ENCODE measurements at regions not wholly inside any gene's neighbourhood (a gene's known extent, or its start where the extent isn't known, plus 50 kb on each side); places are given as distances from the start of the nearest gene placed in this dataset.

DNA sequence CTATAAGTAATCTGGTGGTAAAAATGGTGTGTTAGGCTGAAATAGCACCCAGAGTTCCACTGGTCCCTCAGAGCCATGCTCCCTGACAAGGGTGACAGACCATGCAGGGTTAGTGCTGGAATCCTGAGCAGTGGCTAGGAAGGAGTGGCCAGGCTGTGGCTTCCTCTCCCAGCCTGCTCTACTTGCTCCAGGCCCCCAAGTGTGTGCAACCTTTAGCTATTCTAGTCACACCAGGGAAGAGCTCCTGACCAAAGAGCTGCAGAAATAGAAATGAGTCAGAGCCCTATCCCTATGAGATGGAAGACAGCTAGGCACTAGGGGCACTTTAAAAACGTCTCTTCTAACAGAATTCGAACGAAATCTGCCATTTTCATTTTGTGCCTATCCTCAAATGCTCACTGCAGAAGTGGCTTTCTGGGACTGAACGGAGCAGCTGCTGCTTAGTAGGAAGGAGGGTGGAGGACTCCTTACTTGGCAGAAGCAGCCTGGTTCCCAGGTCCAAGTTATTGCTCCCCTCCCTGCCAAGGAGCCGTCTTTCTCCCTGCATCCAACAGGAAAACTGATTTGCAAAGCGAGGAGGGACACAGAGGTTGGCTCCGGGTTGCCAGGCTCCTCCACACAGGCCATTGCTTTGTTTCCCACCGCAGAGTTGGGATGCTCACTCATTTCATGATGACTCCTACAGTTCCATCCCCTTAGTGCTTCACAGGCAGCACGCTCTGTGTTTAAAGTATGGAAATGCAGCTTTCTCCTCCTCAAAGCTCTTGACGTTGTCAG is 754.5 kb downstream of the C6orf118 start:
- Mint-ChIP-seq H3K4me3 (no peak overlapping the region), H3K4me1 (no peaks in the 10 kb centered on the region), H3K9me3 (peaks cover 5 to 21% of the 10 kb centered on the region in 2 donors), H3K27me3 (no peaks in the 10 kb centered on the region), H3K27ac (no peak overlapping the region)
- ATAC-seq: no peak
- DNase-seq: no peak

DNA sequence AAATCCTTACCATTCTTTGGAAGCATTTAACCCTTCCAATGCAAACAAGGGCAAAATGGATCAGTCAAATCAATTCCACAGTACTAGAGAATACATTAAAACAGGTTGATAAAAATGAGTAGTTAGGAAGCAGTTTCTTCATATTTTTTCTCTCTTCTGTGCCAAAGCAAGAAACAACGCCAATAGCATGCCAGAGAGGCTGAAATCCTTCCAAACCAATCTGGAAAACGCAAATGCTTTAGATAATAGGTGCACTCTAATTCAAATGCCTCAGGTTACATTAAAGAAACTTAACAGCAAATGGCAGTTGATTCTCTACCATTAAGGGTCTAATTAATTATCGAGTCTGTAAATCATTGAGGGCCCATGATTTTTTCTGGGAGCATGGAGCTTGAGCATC is 755.2 kb downstream of the C6orf118 start:
- Mint-ChIP-seq H3K4me1 (no peaks in the 10 kb centered on the region), H3K27me3 (no peaks in the 10 kb centered on the region), H3K27ac (no peak overlapping the region), H3K9me3 (peaks cover 5 to 25% of the 10 kb centered on the region in 2 donors), H3K4me3 (no peak overlapping the region)
- ATAC-seq (no peak), DNase-seq (no peak)

DNA sequence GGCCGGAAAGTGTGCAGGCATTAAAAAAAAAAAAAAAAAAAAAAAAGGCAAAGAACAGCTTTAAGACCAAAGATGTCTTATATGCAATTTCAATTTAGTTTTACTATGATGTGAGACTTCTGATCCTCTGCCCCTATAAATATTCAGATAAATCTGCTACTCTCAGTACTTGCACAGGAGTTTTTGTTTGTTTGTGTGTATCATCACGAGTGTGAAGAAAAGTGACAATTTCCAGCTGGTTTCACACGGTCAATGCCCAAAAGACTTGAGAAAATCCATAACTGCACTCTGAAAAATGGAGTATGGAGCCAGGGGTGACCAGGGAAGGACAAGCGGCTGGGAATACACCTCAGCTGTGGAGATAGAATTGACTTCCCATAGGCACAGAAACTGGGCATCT is 757.7 kb downstream of the C6orf118 start:
- no peak overlapping the region for H3K27ac Mint-ChIP-seq
- no peak for DNase-seq
- no peak for ATAC-seq
- peaks cover 5 to 25% of the 10 kb centered on the region in 2 donors for H3K9me3 Mint-ChIP-seq
- H3K4me1 Mint-ChIP-seq: no peaks in the 10 kb centered on the region
- H3K27me3 Mint-ChIP-seq: no peaks in the 10 kb centered on the region
- H3K4me3 Mint-ChIP-seq: no peak overlapping the region

DNA sequence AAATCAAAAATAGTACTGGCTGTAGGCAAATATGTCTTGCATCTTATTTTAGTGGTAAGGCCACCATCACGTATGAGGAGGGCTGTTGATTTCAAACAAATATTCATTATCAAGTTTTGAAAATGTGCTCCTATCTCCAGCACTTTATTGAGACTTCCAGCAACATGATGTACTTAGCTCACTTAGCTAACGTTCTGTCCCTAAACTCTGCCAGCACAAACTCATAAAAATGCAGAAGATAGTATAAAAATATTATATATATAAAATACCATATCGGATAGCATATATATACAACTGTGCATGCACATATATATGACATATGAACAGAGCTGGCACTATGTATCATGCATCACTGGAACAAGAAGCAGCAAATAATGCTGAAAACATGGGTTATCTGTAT is 762.3 kb downstream of the C6orf118 start:
- H3K4me3 Mint-ChIP-seq: no peak overlapping the region
- no peak overlapping the region for H3K27ac Mint-ChIP-seq
- no peaks in the 10 kb centered on the region for H3K27me3 Mint-ChIP-seq
- no peaks in the 10 kb centered on the region for H3K4me1 Mint-ChIP-seq
- no peak for ATAC-seq
- no peak for DNase-seq
- peaks cover 5 to 16% of the 10 kb centered on the region in 2 donors for H3K9me3 Mint-ChIP-seq

DNA sequence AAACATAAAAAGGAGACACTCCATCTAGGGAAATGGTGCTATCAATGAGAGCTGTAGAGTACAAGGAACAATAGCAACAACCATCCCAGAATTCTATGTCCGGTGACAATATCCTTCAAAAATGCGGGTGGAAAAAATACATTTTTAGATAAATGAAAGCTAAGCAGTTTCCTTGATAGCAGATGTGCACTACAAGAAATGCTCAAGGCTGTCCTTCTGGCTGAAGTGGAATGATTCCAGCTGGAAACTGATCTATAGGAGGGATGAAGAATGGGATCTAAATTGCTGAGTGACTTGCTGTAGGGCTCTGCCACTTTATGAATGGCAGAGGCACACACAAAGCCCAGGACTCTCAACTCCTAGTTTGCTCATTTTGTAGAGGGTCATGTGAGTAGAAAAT is 763.1 kb downstream of the C6orf118 start:
- no peaks in the 10 kb centered on the region for H3K27me3 Mint-ChIP-seq
- ATAC-seq (no peak), DNase-seq (no peak)
- no peak overlapping the region for H3K27ac Mint-ChIP-seq
- no peak overlapping the region for H3K4me3 Mint-ChIP-seq
- peaks cover 2 to 12% of the 10 kb centered on the region in 2 donors for H3K9me3 Mint-ChIP-seq
- H3K4me1 Mint-ChIP-seq: no peaks in the 10 kb centered on the region

DNA sequence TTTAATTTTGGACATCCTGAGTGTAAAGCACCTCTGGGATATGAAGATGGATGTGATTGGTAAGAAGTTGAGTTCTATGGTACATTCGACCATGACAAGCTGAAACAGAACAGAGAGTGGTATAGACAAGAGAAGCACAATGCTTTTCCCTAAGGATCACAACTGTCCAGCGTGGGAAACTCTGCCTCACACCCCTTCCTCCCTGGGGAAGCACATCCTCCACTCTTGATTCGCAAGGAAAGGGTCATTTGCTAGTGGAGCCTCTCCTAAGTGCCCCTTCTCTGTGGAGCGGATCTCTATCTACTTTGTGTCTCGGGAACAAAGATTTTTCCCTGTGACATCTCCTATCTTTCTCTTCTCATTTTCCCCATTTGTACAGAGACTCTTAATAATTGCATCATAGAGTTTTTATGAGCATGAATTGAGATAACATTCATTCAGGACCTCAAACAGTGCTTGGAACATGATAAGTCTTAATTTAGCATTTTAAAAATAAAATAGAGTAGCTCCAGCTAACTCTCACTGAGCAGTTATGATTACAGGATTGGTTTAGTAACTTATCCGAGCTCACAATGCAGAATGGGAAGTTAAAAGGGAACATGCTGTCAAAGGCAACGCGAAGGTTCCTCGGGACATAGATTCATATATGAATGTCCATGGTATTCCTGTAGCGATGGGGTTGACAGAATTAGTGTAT is 775.2 kb downstream of the C6orf118 start:
- ATAC-seq (no peak), DNase-seq (no peak)
- Mint-ChIP-seq H3K27ac (no peak overlapping the region), H3K27me3 (no peaks in the 10 kb centered on the region), H3K9me3 (peaks cover 4 to 14% of the 10 kb centered on the region in 2 donors), H3K4me3 (no peak overlapping the region), H3K4me1 (no peaks in the 10 kb centered on the region)

DNA sequence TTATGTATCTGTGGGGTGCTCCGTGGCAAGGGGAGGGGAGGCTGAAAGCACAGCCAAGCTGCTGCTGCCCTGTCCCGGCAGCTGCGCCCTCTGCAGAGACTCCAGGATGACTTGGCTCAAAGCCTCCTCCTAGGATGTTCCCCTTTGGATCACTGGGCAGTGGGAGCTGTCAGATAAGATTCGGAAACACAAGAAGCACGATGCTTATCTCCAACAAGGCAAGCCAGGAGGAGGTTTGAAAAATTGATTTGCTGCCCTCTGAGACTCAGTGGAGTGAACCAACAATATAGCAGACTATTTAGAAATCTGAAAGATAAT is 776.4 kb downstream of the C6orf118 start:
- Mint-ChIP-seq H3K4me1 (no peaks in the 10 kb centered on the region), H3K27me3 (no peaks in the 10 kb centered on the region), H3K9me3 (peaks cover 4 to 14% of the 10 kb centered on the region in 2 donors), H3K4me3 (no peak overlapping the region), H3K27ac (no peak overlapping the region)
- ATAC-seq (no peak), DNase-seq (no peak)

DNA sequence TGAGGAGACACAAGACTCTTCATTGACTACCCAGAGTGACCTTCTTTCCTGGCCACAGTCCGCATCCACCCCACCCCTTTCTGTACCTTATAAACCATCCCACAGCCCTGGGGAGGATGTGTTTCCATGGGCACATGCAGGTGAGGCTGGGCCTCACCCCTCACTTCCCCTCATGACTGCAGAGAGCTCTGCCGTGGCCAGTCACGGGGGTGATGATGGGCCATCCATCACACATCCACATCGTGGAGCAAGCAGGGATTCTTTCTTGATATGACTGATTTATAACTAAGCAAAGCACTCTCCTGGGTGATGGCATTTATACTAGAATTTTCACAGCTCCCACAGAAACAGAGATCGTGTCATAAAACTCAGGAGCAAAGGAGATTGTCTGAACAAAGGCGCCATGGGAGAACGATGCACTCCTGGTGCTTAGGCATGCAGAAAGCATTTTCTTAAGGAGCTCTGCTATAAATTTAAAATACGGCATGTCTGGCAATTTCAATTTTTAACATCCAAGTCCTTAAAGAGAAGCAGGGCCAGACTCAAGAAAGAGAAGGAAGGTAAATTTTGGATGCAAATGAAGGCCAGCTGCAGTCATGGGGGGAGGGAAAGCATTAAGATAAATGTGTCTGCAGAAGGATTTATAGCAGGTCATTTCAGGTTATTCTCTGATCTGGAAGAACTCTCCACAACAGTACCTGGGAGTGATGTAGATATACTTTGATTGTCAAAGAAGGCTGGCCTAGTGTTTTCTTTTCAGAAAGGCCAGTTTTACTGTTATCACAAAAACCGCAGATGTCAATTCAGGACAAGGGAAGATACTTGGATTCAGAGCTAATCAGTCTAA is 777.0 kb downstream of the C6orf118 start:
- no peak overlapping the region for H3K4me3 Mint-ChIP-seq
- H3K27me3 Mint-ChIP-seq: no peaks in the 10 kb centered on the region
- no peak for DNase-seq
- ATAC-seq: no peak
- H3K9me3 Mint-ChIP-seq: peaks cover 0 to 8% of the 10 kb centered on the region in 2 donors
- no peaks in the 10 kb centered on the region for H3K4me1 Mint-ChIP-seq
- no peak overlapping the region for H3K27ac Mint-ChIP-seq

DNA sequence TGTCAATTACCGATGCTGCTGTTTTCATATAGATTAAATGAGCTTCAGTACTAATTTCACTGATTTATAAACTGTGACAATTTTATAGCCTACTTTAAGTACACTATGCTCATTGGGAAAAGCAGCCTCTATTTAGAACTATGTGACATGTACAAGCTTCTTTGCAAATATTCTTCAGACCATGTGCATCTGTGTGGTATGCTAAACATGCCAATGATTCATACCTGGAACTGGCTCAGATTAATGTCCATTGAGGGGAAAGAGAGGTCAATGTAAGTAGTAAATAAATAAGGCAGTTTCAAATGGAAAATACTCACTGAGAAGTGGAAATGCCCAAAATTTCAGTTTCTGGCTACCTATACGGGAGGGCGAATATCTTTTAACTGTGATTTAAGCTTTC is 777.7 kb downstream of the C6orf118 start:
- peaks cover 4 to 7% of the 10 kb centered on the region in 2 donors for H3K9me3 Mint-ChIP-seq
- no peak overlapping the region for H3K4me3 Mint-ChIP-seq
- H3K27me3 Mint-ChIP-seq: no peaks in the 10 kb centered on the region
- DNase-seq (no peak), ATAC-seq (no peak)
- H3K4me1 Mint-ChIP-seq: no peaks in the 10 kb centered on the region
- no peak overlapping the region for H3K27ac Mint-ChIP-seq

DNA sequence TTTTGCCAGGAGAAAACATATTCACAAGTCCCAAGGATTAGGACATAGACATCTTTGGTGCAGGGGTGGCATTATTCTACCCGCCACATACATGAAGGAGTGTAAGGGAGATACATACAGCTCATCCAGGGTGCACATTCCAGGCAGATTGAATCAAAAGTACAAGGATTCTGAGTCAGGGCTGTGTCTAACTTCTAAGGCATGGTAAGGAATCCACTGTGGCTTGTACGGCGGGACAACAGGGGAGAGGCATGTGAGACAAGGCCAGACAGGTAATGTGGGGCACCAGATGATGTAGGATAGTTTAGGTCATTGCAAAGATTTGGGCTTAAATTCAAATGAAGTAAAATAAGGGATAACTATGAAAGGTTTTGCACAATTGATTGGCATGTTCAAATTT is 780.9 kb downstream of the C6orf118 start:
- H3K27ac Mint-ChIP-seq: no peak overlapping the region
- H3K27me3 Mint-ChIP-seq: no peaks in the 10 kb centered on the region
- H3K9me3 Mint-ChIP-seq: peaks cover 7 to 10% of the 10 kb centered on the region in 2 donors
- H3K4me1 Mint-ChIP-seq: no peaks in the 10 kb centered on the region
- H3K4me3 Mint-ChIP-seq: no peak overlapping the region
- ATAC-seq (no peak), DNase-seq (no peak)

DNA sequence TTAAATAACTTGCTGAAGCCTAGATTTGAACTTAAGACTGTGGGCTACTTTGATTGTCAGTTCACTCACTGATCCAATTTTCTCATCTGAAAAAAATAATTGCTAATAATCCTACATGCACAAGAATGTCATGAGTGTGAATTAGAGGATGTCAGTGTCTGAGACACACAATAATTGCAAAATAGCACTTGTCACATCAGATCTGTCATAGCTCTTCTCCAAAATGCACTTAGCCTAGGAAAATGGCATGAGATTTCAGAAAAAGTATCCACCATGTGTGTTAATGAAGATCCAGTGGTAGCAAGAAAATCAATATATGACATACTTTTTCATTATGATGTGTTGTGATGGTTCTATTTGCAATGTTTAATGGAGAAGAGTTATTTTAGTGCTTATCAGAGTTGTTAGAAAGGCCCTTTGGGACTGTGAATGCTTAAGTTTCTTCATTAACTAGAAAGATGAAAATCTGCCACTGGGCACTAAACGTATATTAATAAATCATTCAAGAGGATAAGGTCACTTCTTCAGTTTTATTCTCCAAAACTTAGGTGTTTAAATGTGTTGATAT is 786.2 kb downstream of the C6orf118 start:
- no peaks in the 10 kb centered on the region for H3K4me1 Mint-ChIP-seq
- no peaks in the 10 kb centered on the region for H3K27me3 Mint-ChIP-seq
- H3K9me3 Mint-ChIP-seq: peaks cover 10 to 17% of the 10 kb centered on the region in 2 donors
- H3K4me3 Mint-ChIP-seq: no peak overlapping the region
- DNase-seq (no peak), ATAC-seq (no peak)
- H3K27ac Mint-ChIP-seq: no peak overlapping the region

DNA sequence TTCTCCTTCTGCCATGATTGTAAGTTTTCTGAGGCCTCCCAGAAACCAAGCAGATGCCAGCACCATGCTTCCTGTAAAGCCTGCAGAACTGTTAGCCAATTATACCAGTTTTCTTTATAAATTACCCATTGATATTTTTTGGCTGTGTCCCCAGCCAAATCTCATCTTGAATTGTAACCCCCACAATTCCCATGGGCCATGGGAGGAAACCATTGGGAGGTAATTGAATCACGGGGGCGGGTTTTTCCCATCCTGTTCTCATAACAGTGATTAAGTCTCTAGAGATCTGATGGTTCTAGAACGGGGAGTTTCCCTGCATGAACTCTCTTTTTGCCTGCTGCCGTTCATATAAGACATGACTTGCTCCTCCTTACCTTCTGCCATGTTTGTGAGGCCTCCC is 788.5 kb downstream of the C6orf118 start:
- no peak overlapping the region for H3K27ac Mint-ChIP-seq
- no peak for DNase-seq
- no peaks in the 10 kb centered on the region for H3K27me3 Mint-ChIP-seq
- ATAC-seq: no peak
- H3K9me3 Mint-ChIP-seq: peaks cover 7 to 25% of the 10 kb centered on the region in 2 donors
- no peak overlapping the region for H3K4me3 Mint-ChIP-seq
- no peaks in the 10 kb centered on the region for H3K4me1 Mint-ChIP-seq

DNA sequence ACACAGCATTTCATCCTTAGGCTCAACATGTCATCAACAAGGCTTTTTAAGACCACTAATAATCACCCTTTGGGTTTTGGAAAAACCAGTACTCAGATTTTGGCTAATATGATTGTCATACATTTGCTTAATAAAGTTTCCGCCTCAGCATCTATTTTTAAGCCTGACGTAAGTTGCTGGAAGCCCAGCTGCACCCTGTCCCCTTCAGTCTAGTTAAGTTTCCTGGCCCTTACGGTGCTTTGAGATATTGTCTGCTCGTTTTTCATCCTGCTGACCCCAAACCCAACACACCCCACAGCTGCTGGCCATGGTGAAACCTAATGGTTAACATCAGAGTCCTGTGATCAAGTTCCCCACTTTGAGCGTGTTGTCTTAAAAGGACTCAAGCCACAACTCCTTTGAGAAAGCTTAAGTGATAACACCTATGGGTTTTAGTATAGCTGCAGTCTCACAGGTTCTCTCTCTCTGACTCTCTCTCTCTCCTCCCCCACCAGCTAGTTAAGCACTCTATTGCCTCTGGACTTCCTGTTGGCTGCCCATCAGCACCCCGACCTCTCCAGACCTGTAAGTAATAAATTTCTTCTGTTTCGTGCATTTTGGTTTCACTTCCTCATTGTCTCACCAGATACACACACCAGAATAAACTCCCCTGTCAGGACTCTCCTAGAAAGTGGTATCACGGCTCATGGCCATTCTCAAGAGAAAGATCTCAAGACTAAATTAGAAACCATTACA is 802.0 kb downstream of the C6orf118 start:
- Mint-ChIP-seq H3K9me3 (peaks cover 11% of the 10 kb centered on the region in 2 donors), H3K27ac (no peak overlapping the region), H3K4me3 (no peak overlapping the region), H3K4me1 (no peaks in the 10 kb centered on the region), H3K27me3 (no peaks in the 10 kb centered on the region)
- no peak for ATAC-seq
- DNase-seq: no peak

DNA sequence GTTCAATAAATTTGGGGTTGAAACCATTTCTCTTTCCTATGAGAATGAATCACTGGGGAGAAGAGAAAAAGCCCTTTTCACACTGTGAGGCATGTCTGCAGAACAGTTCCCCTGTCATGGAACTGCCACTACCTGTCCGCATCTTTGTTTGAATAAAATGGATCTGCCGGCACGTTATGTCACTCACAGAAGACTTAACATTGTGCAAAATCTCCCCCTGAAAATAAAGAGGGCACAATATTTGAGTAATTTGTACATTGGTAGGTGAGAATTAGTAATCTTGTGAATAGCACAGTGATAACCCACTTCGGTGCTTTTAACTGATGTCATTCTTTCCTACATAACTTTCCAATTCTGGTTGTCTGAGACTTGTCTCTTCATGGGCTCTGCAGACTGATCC is 804.0 kb downstream of the C6orf118 start:
- Mint-ChIP-seq H3K4me1 (no peaks in the 10 kb centered on the region), H3K27ac (no peak overlapping the region)

DNA sequence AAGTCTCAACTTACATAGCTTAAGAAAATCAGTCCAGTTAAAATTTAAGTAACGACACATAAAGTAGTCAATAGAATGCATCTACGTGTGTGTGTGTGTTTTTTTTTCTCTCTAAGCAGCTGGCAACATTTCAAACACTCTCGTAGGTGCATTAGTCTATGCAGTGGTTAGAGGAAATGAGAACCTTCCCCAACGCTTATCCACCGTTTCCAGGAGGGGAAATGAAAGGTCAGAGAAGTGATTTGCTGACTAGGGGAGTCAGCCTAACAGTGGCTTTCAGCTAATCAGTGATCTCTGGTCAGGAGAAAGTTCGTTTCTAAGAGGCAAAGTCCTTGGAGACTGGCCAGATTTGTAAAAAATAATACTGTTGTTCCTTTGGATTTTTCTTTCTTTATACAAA is 806.6 kb downstream of the C6orf118 start:
- H3K27me3 Mint-ChIP-seq: no peaks in the 10 kb centered on the region
- H3K4me3 Mint-ChIP-seq: no peak overlapping the region
- H3K27ac Mint-ChIP-seq: no peak overlapping the region
- DNase-seq: no peak
- no peaks in the 10 kb centered on the region for H3K4me1 Mint-ChIP-seq
- peaks cover 7 to 11% of the 10 kb centered on the region in 2 donors for H3K9me3 Mint-ChIP-seq
- no peak for ATAC-seq

More for the DNA sequence above, 804.0 kb downstream of the C6orf118 start:
- Mint-ChIP-seq H3K27me3 (no peaks in the 10 kb centered on the region), H3K4me3 (no peak overlapping the region), H3K9me3 (peaks cover 7 to 11% of the 10 kb centered on the region in 2 donors)
- ATAC-seq: no peak
- no peak for DNase-seq

Measured in stimulated activated naive CD8-positive, alpha-beta T cell treated with anti-CD3 and anti-CD28 coated beads, Interleukin-15, amount 100 ng/mL, for 72 hours (primary cell).